H1 (cell line): ENCODE measurements at regions not wholly inside any gene's neighbourhood (a gene's known extent, or its start where the extent isn't known, plus 50 kb on each side); places are given as distances from the start of the nearest gene placed in this dataset.

ENCODE experiments used
- CBX8 ChIP-seq: fragments of 300-800, 300-1000 bp; sonication (generic); IDR thresholded peaks from 2 replicates; pipeline ENCODE4 v1.7.1; 2016; ENCODE audit warnings: low read depth, low read length, borderline replicate concordance
- CREB1 ChIP-seq: IDR thresholded peaks from 2 replicates; pipeline ENCODE4 v1.6.1; 2012; ENCODE audit warnings: inconsistent platforms
- E2F6 ChIP-seq: IDR thresholded peaks from 2 replicates; pipeline ENCODE4 v1.6.1; 2012; ENCODE audit warnings: inconsistent platforms
- GTF2F1 ChIP-seq: IDR thresholded peaks from 2 replicates; pipeline ENCODE4 v1.6.1; 2012; ENCODE audit warnings: low read depth, low read length, improper control_type of control experiment, borderline replicate concordance
- RAD21 ChIP-seq, 2 experiments: IDR thresholded peaks in 1 of 2; conservative IDR thresholded peaks in 1 of 2; 2 replicates each; pipeline ENCODE4 v1.6.1; 2011; ENCODE audit warnings: low read depth in 2 of 2, low read length in 2 of 2, improper control_type of control experiment in 1 of 2, inconsistent platforms in 1 of 2, mild to moderate bottlenecking in 1 of 2, moderate library complexity in 1 of 2
- SIRT6 ChIP-seq: IDR thresholded peaks from one replicate; pipeline ENCODE4 v1.7.1; 2012; ENCODE audit warnings: low read length, inconsistent platforms
- TF ChIP-seq, protein P1 (sequence below): fragments of 300-600 bp; sonication (generic); IDR thresholded peaks from 2 replicates; pipeline ENCODE4 v1.7.1; 2012; ENCODE audit warnings: low read length, moderate library complexity, mild to moderate bottlenecking, inconsistent platforms; ENCODE audit not compliant: insufficient replicate concordance
- TF ChIP-seq, protein P2 (sequence below): IDR thresholded peaks from 2 replicates; pipeline ENCODE4 v1.6.1; 2011; ENCODE audit warnings: low read depth, mild to moderate bottlenecking, low read length; ENCODE audit not compliant: insufficient read depth

GRCh38 chr10:71072131-71072822 lies 140.1 kb upstream of the UNC5B start (continued):
- TF ChIP-seq, protein P1, sequence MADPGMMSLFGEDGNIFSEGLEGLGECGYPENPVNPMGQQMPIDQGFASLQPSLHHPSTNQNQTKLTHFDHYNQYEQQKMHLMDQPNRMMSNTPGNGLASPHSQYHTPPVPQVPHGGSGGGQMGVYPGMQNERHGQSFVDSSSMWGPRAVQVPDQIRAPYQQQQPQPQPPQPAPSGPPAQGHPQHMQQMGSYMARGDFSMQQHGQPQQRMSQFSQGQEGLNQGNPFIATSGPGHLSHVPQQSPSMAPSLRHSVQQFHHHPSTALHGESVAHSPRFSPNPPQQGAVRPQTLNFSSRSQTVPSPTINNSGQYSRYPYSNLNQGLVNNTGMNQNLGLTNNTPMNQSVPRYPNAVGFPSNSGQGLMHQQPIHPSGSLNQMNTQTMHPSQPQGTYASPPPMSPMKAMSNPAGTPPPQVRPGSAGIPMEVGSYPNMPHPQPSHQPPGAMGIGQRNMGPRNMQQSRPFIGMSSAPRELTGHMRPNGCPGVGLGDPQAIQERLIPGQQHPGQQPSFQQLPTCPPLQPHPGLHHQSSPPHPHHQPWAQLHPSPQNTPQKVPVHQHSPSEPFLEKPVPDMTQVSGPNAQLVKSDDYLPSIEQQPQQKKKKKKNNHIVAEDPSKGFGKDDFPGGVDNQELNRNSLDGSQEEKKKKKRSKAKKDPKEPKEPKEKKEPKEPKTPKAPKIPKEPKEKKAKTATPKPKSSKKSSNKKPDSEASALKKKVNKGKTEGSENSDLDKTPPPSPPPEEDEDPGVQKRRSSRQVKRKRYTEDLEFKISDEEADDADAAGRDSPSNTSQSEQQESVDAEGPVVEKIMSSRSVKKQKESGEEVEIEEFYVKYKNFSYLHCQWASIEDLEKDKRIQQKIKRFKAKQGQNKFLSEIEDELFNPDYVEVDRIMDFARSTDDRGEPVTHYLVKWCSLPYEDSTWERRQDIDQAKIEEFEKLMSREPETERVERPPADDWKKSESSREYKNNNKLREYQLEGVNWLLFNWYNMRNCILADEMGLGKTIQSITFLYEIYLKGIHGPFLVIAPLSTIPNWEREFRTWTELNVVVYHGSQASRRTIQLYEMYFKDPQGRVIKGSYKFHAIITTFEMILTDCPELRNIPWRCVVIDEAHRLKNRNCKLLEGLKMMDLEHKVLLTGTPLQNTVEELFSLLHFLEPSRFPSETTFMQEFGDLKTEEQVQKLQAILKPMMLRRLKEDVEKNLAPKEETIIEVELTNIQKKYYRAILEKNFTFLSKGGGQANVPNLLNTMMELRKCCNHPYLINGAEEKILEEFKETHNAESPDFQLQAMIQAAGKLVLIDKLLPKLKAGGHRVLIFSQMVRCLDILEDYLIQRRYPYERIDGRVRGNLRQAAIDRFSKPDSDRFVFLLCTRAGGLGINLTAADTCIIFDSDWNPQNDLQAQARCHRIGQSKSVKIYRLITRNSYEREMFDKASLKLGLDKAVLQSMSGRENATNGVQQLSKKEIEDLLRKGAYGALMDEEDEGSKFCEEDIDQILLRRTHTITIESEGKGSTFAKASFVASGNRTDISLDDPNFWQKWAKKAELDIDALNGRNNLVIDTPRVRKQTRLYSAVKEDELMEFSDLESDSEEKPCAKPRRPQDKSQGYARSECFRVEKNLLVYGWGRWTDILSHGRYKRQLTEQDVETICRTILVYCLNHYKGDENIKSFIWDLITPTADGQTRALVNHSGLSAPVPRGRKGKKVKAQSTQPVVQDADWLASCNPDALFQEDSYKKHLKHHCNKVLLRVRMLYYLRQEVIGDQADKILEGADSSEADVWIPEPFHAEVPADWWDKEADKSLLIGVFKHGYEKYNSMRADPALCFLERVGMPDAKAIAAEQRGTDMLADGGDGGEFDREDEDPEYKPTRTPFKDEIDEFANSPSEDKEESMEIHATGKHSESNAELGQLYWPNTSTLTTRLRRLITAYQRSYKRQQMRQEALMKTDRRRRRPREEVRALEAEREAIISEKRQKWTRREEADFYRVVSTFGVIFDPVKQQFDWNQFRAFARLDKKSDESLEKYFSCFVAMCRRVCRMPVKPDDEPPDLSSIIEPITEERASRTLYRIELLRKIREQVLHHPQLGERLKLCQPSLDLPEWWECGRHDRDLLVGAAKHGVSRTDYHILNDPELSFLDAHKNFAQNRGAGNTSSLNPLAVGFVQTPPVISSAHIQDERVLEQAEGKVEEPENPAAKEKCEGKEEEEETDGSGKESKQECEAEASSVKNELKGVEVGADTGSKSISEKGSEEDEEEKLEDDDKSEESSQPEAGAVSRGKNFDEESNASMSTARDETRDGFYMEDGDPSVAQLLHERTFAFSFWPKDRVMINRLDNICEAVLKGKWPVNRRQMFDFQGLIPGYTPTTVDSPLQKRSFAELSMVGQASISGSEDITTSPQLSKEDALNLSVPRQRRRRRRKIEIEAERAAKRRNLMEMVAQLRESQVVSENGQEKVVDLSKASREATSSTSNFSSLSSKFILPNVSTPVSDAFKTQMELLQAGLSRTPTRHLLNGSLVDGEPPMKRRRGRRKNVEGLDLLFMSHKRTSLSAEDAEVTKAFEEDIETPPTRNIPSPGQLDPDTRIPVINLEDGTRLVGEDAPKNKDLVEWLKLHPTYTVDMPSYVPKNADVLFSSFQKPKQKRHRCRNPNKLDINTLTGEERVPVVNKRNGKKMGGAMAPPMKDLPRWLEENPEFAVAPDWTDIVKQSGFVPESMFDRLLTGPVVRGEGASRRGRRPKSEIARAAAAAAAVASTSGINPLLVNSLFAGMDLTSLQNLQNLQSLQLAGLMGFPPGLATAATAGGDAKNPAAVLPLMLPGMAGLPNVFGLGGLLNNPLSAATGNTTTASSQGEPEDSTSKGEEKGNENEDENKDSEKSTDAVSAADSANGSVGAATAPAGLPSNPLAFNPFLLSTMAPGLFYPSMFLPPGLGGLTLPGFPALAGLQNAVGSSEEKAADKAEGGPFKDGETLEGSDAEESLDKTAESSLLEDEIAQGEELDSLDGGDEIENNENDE = no peak
- TF ChIP-seq GTF2F1 (no peak), CBX8 (no peak), RAD21 (IDR thresholded peaks at IDR 0.05 in 1 of 2, conservative IDR thresholded peaks at IDR 0.05 in 1 of 2; ENCODE audit: low read depth in 2 of 2, low read length in 2 of 2) (no peak), E2F6 (no peak), SIRT6 (no peak), CREB1 (no peak)
- TF ChIP-seq, protein P2, sequence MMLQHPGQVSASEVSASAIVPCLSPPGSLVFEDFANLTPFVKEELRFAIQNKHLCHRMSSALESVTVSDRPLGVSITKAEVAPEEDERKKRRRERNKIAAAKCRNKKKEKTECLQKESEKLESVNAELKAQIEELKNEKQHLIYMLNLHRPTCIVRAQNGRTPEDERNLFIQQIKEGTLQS = no peak
